IMR-90 (cell line): ENCODE measurements at regions not wholly inside any gene's neighbourhood (a gene's known extent, or its start where the extent isn't known, plus 50 kb on each side); places are given as distances from the start of the nearest gene placed in this dataset.

Experiments
- ATAC-seq: fragments of 200-7000 bp; cut with Tn5 transposase; 2 replicates; pipeline ENCODE4 v1.9.1; 2020; ENCODE audit warnings: low read depth, mild to moderate bottlenecking, moderate library complexity
- BruUV-seq: library from RNA; stranded (reverse); fragments of 400-500 nt; replicated peaks from 2 replicates; lab custom pipeline; 2021; lab: Mats Ljungman, UMichigan
- CTCF ChIA-PET: fragments of 300-600 bp; formaldehyde crosslinking; extraction: SDS; loops from one replicate; lab custom pipeline; 2021; ENCODE audit warnings: antibody characterized with exemption; lab: Yijun Ruan, JAX
- POLR2A ChIA-PET: fragments of 300-600 bp; sonication (Branson Sonifier 250); formaldehyde crosslinking; loops from one replicate; lab custom pipeline; 2022; ENCODE audit warnings: antibody characterized with exemption; ENCODE audit not compliant: unreplicated experiment; lab: Charles Lee
- DNase-seq: peaks from one replicate; pipeline ENCODE4 v3.0.0; 2013
- H2AFZ ChIP-seq: replicated peaks from 2 replicates; pipeline ENCODE3; 2013; ENCODE audit warnings: low read length, mild to moderate bottlenecking; ENCODE audit not compliant: poor library complexity
- H2AK5ac ChIP-seq: 2 replicates; pipeline ENCODE4 v1.6.1; 2013; ENCODE audit warnings: low read depth, low read length, inconsistent platforms
- H2AK9ac ChIP-seq: replicated peaks from 2 replicates; pipeline ENCODE3; 2013; ENCODE audit warnings: mild to moderate bottlenecking, low read depth, low read length, moderate library complexity; ENCODE audit not compliant: poor library complexity
- H2BK120ac ChIP-seq: 2 replicates; pipeline ENCODE4 v1.6.1; 2013; ENCODE audit warnings: low read depth, low read length, inconsistent platforms
- H2BK15ac ChIP-seq: 3 replicates; pipeline ENCODE4 v1.6.1; 2013; ENCODE audit warnings: low read depth, low read length, inconsistent platforms
- H2BK20ac ChIP-seq: 2 replicates; pipeline ENCODE4 v1.6.1; 2013; ENCODE audit warnings: low read depth, mild to moderate bottlenecking, inconsistent platforms, low read length, moderate library complexity
- H2BK5ac ChIP-seq: 2 replicates; pipeline ENCODE4 v1.6.1; 2013; ENCODE audit warnings: mild to moderate bottlenecking, low read depth, low read length, inconsistent platforms; ENCODE audit not compliant: poor library complexity, severe bottlenecking
- H3K14ac ChIP-seq: replicated peaks from 2 replicates; pipeline ENCODE4 v1.6.1; 2013; ENCODE audit warnings: low read depth, low read length, inconsistent platforms
- H3K18ac ChIP-seq: 2 replicates; pipeline ENCODE4 v1.6.1; 2013; ENCODE audit warnings: low read depth, low read length, control low read depth
- H3K23ac ChIP-seq: 2 replicates; pipeline ENCODE4 v1.6.1; 2013; ENCODE audit warnings: low read depth, low read length, inconsistent platforms
- H3K27ac ChIP-seq: 2 replicates; pipeline ENCODE4 v1.5.1; 2013; ENCODE audit warnings: mild to moderate bottlenecking, control low read depth, low read length; ENCODE audit not compliant: insufficient read depth
- H3K27me3 ChIP-seq: 2 replicates; pipeline ENCODE4 v1.6.1; 2013; ENCODE audit warnings: low read length; ENCODE audit not compliant: control insufficient read depth, insufficient read depth
- H3K36me3 ChIP-seq: 2 replicates; pipeline ENCODE4 v1.6.1; 2013; ENCODE audit warnings: low read length, mixed read lengths; ENCODE audit not compliant: control insufficient read depth, insufficient read depth
- H3K4ac ChIP-seq: 2 replicates; pipeline ENCODE4 v1.6.1; 2013; ENCODE audit warnings: low read depth, low read length, inconsistent platforms
- H3K4me1 ChIP-seq: 2 replicates; pipeline ENCODE4 v1.6.1; 2013; ENCODE audit warnings: low read length, mixed read lengths; ENCODE audit not compliant: control insufficient read depth, insufficient read depth
- H3K4me2 ChIP-seq: 2 replicates; pipeline ENCODE4 v1.6.1; 2013; ENCODE audit warnings: low read depth, mild to moderate bottlenecking, control low read depth, low read length, moderate library complexity
- H3K4me3 ChIP-seq: 2 replicates; pipeline ENCODE4 v1.5.1; 2013; ENCODE audit warnings: low read depth, mild to moderate bottlenecking, control low read depth, low read length, moderate library complexity; ENCODE audit not compliant: insufficient read depth
- H3K56ac ChIP-seq: 2 replicates; pipeline ENCODE4 v1.6.1; 2013; ENCODE audit warnings: low read length, inconsistent platforms; ENCODE audit not compliant: insufficient read depth; ENCODE audit errors: extremely low read depth
- H3K79me1 ChIP-seq, 2 experiments: 2 replicates each; pipeline ENCODE4 v1.6.1; 2013; ENCODE audit warnings: low read length in 2 of 2, inconsistent platforms in 1 of 2, low read depth in 1 of 2
- H3K9ac ChIP-seq: 2 replicates; pipeline ENCODE4 v1.6.1; 2013; ENCODE audit warnings: low read depth, low read length, control low read depth
- H3K9me1 ChIP-seq: 2 replicates; pipeline ENCODE4 v1.6.1; 2013; ENCODE audit warnings: low read length, inconsistent platforms; ENCODE audit not compliant: insufficient read depth
- H3K9me3 ChIP-seq: 2 replicates; pipeline ENCODE4 v1.6.1; 2013; ENCODE audit warnings: low read length; ENCODE audit not compliant: control insufficient read depth, insufficient read depth
- H4K20me1 ChIP-seq: 2 replicates; pipeline ENCODE4 v1.6.1; 2013; ENCODE audit warnings: low read length, inconsistent platforms; ENCODE audit not compliant: insufficient read depth
- H4K5ac ChIP-seq: 2 replicates; pipeline ENCODE4 v1.6.1; 2013; ENCODE audit warnings: mild to moderate bottlenecking, low read depth, low read length, control low read depth
- H4K8ac ChIP-seq, 2 experiments: 2 replicates each; pipeline ENCODE4 v1.6.1; 2013; ENCODE audit warnings: low read depth in 2 of 2, low read length in 2 of 2, control low read depth in 1 of 2, inconsistent platforms in 1 of 2
- H4K91ac ChIP-seq: 2 replicates; pipeline ENCODE4 v1.6.1; 2013; ENCODE audit warnings: low read depth, low read length, inconsistent platforms; ENCODE audit not compliant: insufficient read depth
- CEBPB ChIP-seq: IDR thresholded peaks from 2 replicates; pipeline ENCODE4 v1.6.1; 2012; ENCODE audit warnings: low read depth, low read length, improper control_type of control experiment
- RFX5 ChIP-seq: IDR thresholded peaks from 2 replicates; pipeline ENCODE4 v1.8.0; 2012; ENCODE audit warnings: low read depth, mild to moderate bottlenecking, low read length, moderate library complexity
- whole genome bisulfite sequencing, 2 experiments: methylation state at CpG; one replicate each; pipeline versions ENCODE4 v1.1.5 to v1.1.7; 2013; ENCODE audit warnings: missing lambda C conversion rate in 2 of 2; ENCODE audit not compliant: insufficient read length in 1 of 2; ENCODE audit errors: extremely low coverage in 2 of 2; 5-methylcytosine and 5-hydroxymethylcytosine counted together
- dilution Hi-C: fragments of 300-500 bp; cut with HindIII; formaldehyde crosslinking; loops from one replicate; pipeline ENCODE4 v1.14.3; 2018; ENCODE audit warnings: low sequenced_read_pairs; ENCODE audit not compliant: unreplicated experiment
- in situ Hi-C: fragments of 300-500 bp; cut with MboI; formaldehyde crosslinking; loops from 3 replicates; pipeline ENCODE4 v1.14.3; 2019; ENCODE audit warnings: low sequenced_read_pairs, inconsistent platforms, mixed read lengths
- intact Hi-C: fragments of 100-400 bp; cut with micrococcal nuclease; formaldehyde crosslinking; loops from 2 replicates; pipeline ENCODE4 v1.10.0; 2022
- TF ChIP-seq, protein P1 (sequence below): conservative IDR thresholded peaks from 2 replicates; pipeline ENCODE4 v1.5.1; 2012; ENCODE audit warnings: mild to moderate bottlenecking, low read depth, low read length, improper control_type of control experiment

DNA sequence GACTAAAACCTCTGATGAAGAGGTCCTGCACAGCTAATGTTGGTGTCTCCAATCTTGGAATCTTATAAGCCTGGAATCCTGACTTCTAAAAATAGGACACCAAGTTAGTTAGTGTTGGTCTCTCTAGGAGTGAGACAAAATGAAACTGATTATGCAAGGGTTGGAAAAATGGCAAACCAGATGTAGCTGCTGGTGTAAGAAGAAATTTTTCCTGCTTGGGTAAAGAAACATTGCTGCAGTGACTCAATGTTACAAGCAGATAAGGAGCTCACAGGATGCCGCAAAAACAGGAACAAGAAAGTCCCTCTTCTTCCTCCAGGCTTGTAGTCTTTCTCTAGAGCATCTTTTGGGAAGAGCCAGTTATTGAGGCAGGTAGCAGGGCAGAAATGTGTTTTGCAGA lies 449.0 kb downstream of the ETV1 start:
- ChIA-PET POLR2A (no interaction called here), CTCF (interaction anchor here (0.6 to 1.0 kb wide), 2 partner anchors 25 to 449 kb away, joined by 3 read pairs; no protein-coding TSS in a partner anchor)
- H3K27ac ChIP-seq, result no peak overlapping the region
- no peak overlapping the region for H2BK120ac ChIP-seq
- H3K79me1 ChIP-seq, result no peaks in the 10 kb centered on the region
- ATAC-seq, result peak; percentile 72
- no peaks in the 10 kb centered on the region for H3K36me3 ChIP-seq
- dilution Hi-C loops, result no loop called here
- H3K23ac ChIP-seq, result no peak overlapping the region
- H4K8ac ChIP-seq, result no peak overlapping the region
- no peak overlapping the region for H3K4ac ChIP-seq
- H2AK5ac ChIP-seq, result no peak overlapping the region
- H2AFZ ChIP-seq, result no peak overlapping the region
- no peak overlapping the region for H2BK20ac ChIP-seq
- H4K91ac ChIP-seq, result no peak overlapping the region
- H3K14ac ChIP-seq, result no peak overlapping the region
- peak; percentile 81 for DNase-seq
- H2AK9ac ChIP-seq, result no peak overlapping the region
- no peaks in the 10 kb centered on the region for H4K20me1 ChIP-seq
- H3K4me2 ChIP-seq, result peak overlapping the region; percentile 55; the same call in 1 of the 2 replicates
- no peak overlapping the region for H3K9ac ChIP-seq
- TF ChIP-seq RFX5 (no peak), CEBPB (peak; percentile 66; the same call in 1 of the 2 replicates)
- TF ChIP-seq, protein P1, sequence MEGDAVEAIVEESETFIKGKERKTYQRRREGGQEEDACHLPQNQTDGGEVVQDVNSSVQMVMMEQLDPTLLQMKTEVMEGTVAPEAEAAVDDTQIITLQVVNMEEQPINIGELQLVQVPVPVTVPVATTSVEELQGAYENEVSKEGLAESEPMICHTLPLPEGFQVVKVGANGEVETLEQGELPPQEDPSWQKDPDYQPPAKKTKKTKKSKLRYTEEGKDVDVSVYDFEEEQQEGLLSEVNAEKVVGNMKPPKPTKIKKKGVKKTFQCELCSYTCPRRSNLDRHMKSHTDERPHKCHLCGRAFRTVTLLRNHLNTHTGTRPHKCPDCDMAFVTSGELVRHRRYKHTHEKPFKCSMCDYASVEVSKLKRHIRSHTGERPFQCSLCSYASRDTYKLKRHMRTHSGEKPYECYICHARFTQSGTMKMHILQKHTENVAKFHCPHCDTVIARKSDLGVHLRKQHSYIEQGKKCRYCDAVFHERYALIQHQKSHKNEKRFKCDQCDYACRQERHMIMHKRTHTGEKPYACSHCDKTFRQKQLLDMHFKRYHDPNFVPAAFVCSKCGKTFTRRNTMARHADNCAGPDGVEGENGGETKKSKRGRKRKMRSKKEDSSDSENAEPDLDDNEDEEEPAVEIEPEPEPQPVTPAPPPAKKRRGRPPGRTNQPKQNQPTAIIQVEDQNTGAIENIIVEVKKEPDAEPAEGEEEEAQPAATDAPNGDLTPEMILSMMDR, result no peak
- no peak overlapping the region for H3K18ac ChIP-seq
- H4K5ac ChIP-seq, result no peak overlapping the region
- H3K4me3 ChIP-seq, result no peak overlapping the region
- in situ Hi-C loops, result loop anchor here (25.0 kb wide), 1 partner anchor 472 kb away; no protein-coding TSS in a partner anchor
- H2BK15ac ChIP-seq, result no peak overlapping the region
- H2BK5ac ChIP-seq, result no peak overlapping the region
- H3K9me3 ChIP-seq, result no peaks in the 10 kb centered on the region
- H3K56ac ChIP-seq, result no peak overlapping the region
- no peaks in the 10 kb centered on the region for H3K9me1 ChIP-seq
- BruUV-seq, result no TSS peak
- intact Hi-C loops, result loop anchor here (5.0 kb wide), 1 partner anchor 447 kb away; the partner anchor contains the start of gene ETV1
- no CpG with 5 or more reads among the region's 1 CpG for WGBS, 2 experiments
- no peaks in the 10 kb centered on the region for H3K27me3 ChIP-seq
- no peaks in the 10 kb centered on the region for H3K4me1 ChIP-seq
